ENCODE measurements at regions not wholly inside any gene's neighbourhood (a gene's known extent, or its start where the extent isn't known, plus 50 kb on each side); places are given as distances from the start of the nearest gene placed in this dataset.

DNA sequence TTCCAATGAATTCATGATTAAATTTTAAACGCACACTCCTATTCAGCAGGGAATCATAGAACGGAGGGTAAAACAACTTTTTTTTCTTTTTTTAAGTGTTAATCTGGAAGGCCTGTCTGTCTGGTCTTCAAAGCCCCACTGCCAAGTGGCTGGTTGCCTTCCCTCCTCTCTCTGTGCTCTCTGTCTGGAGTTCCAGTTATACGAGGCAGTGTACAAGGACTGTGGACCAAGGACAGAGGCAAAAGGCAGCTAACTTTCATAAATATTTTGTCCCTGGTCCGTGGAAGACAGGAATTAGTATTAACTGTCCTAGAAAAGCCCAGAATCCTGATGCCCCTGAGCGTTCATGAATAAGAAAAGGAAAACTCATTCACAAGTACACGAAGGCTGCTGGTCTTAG lies 164.0 kb upstream of the E2F8 start:
- no peaks in the 10 kb centered on the region for H4K20me1 ChIP-seq (ENCODE audit: insufficient read depth, low read length)
- Mint-ChIP-seq H3K4me3 (no peak overlapping the region), H3K27ac (no peak overlapping the region), H3K4me1 (no peaks in the 10 kb centered on the region), H3K27me3 (ENCODE audit: low read depth in 3 of 3) (peaks cover 1 to 7% (median 2%) of the 10 kb centered on the region in 3 donors), H3K36me3 (no peaks in the 10 kb centered on the region), H3K9me3 (no peaks in the 10 kb centered on the region)
- H3K36me3 ChIP-seq (replicated peaks in 1 of 2; ENCODE audit: control insufficient read depth in 1 of 2, insufficient read depth in 2 of 2, low read length in 2 of 2), result no peaks in the 10 kb centered on the region
- no peaks in the 10 kb centered on the region for H3K9me3 ChIP-seq (replicated peaks in 1 of 2; ENCODE audit: control insufficient read depth in 1 of 2, insufficient read depth in 1 of 2, low read length in 2 of 2)
- TF ChIP-seq, protein P1, sequence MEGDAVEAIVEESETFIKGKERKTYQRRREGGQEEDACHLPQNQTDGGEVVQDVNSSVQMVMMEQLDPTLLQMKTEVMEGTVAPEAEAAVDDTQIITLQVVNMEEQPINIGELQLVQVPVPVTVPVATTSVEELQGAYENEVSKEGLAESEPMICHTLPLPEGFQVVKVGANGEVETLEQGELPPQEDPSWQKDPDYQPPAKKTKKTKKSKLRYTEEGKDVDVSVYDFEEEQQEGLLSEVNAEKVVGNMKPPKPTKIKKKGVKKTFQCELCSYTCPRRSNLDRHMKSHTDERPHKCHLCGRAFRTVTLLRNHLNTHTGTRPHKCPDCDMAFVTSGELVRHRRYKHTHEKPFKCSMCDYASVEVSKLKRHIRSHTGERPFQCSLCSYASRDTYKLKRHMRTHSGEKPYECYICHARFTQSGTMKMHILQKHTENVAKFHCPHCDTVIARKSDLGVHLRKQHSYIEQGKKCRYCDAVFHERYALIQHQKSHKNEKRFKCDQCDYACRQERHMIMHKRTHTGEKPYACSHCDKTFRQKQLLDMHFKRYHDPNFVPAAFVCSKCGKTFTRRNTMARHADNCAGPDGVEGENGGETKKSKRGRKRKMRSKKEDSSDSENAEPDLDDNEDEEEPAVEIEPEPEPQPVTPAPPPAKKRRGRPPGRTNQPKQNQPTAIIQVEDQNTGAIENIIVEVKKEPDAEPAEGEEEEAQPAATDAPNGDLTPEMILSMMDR (IDR thresholded peaks at IDR 0.05), result no peak
- H3K4me3 ChIP-seq (replicated peaks in 1 of 3; ENCODE audit: low read depth in 2 of 3, low read length in 3 of 3), result no peak overlapping the region
- H3K9ac ChIP-seq (ENCODE audit: insufficient read depth, low read length, poor library complexity, severe bottlenecking), result no peak overlapping the region
- H2AFZ ChIP-seq (ENCODE audit: insufficient read depth, low read depth, low read length, poor library complexity, severe bottlenecking), result no peak overlapping the region
- H3K27ac ChIP-seq (ENCODE audit: low read depth in 1 of 2, low read length in 2 of 2), result no peak overlapping the region
- intact Hi-C loops (cut with micrococcal nuclease), result no loop called here
- 90% methylated on average over 2 of the region's 6 CpGs for WGBS (ENCODE audit: insufficient coverage)
- no peak for DNase-seq
- no peaks in the 10 kb centered on the region for H3K79me2 ChIP-seq (ENCODE audit: insufficient read depth, low read length)
- H3K27me3 ChIP-seq (ENCODE audit: control insufficient read depth in 2 of 2, insufficient read depth in 2 of 2, low read length in 2 of 2), result no peaks in the 10 kb centered on the region
- H3K4me2 ChIP-seq (replicated peaks; ENCODE audit: extremely low read depth, low read length, poor library complexity, severe bottlenecking), result no peak overlapping the region
- H3K4me1 ChIP-seq (ENCODE audit: control insufficient read depth in 1 of 2, insufficient read depth in 2 of 2, low read length in 2 of 2), result no peaks in the 10 kb centered on the region

DNA sequence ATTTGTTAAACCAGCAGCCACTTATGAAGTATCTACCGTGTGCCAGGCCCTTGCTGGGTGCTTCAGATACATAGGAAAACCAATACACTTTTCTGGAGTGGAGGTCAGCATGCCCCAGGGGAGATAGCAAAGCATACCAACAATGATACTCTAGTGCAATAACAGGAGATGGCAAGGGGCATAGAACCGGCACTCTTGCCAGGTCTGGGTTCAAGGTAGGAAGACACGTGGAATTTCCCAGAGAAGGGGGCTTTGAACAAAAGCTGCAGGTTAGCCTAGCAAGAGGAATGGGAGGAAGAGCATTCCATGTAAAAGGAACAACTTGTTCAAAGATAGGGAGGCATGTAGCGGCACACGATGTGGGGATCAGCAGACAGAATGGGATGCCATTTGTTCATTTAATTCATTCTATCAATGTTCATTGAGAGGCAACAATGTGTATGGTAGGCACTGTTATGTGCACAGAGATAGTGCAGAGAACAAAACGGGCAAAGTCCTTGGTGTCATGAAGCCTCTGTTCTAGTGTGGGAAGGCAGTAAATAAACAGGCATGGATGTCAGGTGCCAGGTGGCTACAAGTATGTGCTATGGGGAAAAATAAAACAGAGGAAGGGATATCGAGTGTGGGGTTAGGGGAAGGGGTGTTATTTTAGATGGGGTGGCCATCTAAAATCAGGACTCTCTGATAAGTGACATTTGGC lies 162.6 kb upstream of the E2F8 start:
- TF ChIP-seq, protein P1 (IDR thresholded peaks at IDR 0.05), result no peak
- no peaks in the 10 kb centered on the region for H3K9me3 ChIP-seq (replicated peaks in 1 of 2; ENCODE audit: control insufficient read depth in 1 of 2, insufficient read depth in 1 of 2, low read length in 2 of 2)
- no peaks in the 10 kb centered on the region for H3K79me2 ChIP-seq (ENCODE audit: insufficient read depth, low read length)
- no peak for DNase-seq
- no peak overlapping the region for H2AFZ ChIP-seq (ENCODE audit: insufficient read depth, low read depth, low read length, poor library complexity, severe bottlenecking)
- no peak overlapping the region for H3K27ac ChIP-seq (ENCODE audit: low read depth in 1 of 2, low read length in 2 of 2)
- H3K4me3 ChIP-seq (replicated peaks in 1 of 3; ENCODE audit: low read depth in 2 of 3, low read length in 3 of 3), result no peak overlapping the region
- no peak overlapping the region for H3K27ac Mint-ChIP-seq
- H3K4me1 ChIP-seq (ENCODE audit: control insufficient read depth in 1 of 2, insufficient read depth in 2 of 2, low read length in 2 of 2), result no peaks in the 10 kb centered on the region
- H4K20me1 ChIP-seq (ENCODE audit: insufficient read depth, low read length), result no peaks in the 10 kb centered on the region
- intact Hi-C loops (cut with micrococcal nuclease), result no loop called here
- no peaks in the 10 kb centered on the region for H3K36me3 Mint-ChIP-seq
- 98% methylated on average over 4 of the region's 7 CpGs for WGBS (ENCODE audit: insufficient coverage)
- H3K27me3 Mint-ChIP-seq (ENCODE audit: low read depth in 3 of 3), result peaks cover 1 to 7% (median 2%) of the 10 kb centered on the region in 3 donors
- no peak overlapping the region for H3K4me2 ChIP-seq (replicated peaks; ENCODE audit: extremely low read depth, low read length, poor library complexity, severe bottlenecking)
- no peak overlapping the region for H3K9ac ChIP-seq (ENCODE audit: insufficient read depth, low read length, poor library complexity, severe bottlenecking)
- no peaks in the 10 kb centered on the region for H3K4me1 Mint-ChIP-seq
- no peaks in the 10 kb centered on the region for H3K27me3 ChIP-seq (ENCODE audit: control insufficient read depth in 2 of 2, insufficient read depth in 2 of 2, low read length in 2 of 2)
- H3K9me3 Mint-ChIP-seq, result no peaks in the 10 kb centered on the region
- H3K36me3 ChIP-seq (replicated peaks in 1 of 2; ENCODE audit: control insufficient read depth in 1 of 2, insufficient read depth in 2 of 2, low read length in 2 of 2), result no peaks in the 10 kb centered on the region
- H3K4me3 Mint-ChIP-seq, result no peak overlapping the region
